Transverse colon (tissue), 3 donors: ENCODE measurements at regions not wholly inside any gene's neighbourhood (a gene's known extent, or its start where the extent isn't known, plus 50 kb on each side); places are given as distances from the start of the nearest gene placed in this dataset.

Experiments
- POLR2A ChIP-seq: fragments of 450-650 bp; IDR thresholded peaks from one replicate; pipeline ENCODE4 v1.6.1; 2016; ENCODE audit warnings: antibody characterized with exemption, mild to moderate bottlenecking, moderate library complexity
- POLR2AphosphoS5 ChIP-seq, 3 donors: sonication (generic); formaldehyde crosslinking; IDR thresholded peaks; one replicate each; pipeline ENCODE4 v1.6.1; 2016; ENCODE audit warnings: antibody characterized with exemption in 3 of 3

- TF ChIP-seq POLR2A, result no peak
- TF ChIP-seq POLR2AphosphoS5 (IDR thresholded peaks at IDR 0.05), result no peak
Measured at GRCh38 chr16:66085651-66086050, 280.8 kb upstream of the CDH5 start.
